KMS-11 (cell line): ENCODE measurements at regions not wholly inside any gene's neighbourhood (a gene's known extent, or its start where the extent isn't known, plus 50 kb on each side); places are given as distances from the start of the nearest gene placed in this dataset.

ENCODE experiments used
- H2AFZ ChIP-seq: fragments of 200-600 bp; sonication (generic); 2 replicates; pipeline ENCODE4 v1.6.1; 2016; ENCODE audit warnings: antibody characterized with exemption, mixed run types, low read depth
- H3K27ac ChIP-seq: fragments of 200-600 bp; sonication (generic); 2 replicates; pipeline ENCODE4 v1.6.1; 2016; ENCODE audit warnings: mild to moderate bottlenecking, mixed run types
- H3K27me3 ChIP-seq: fragments of 200-600 bp; sonication (generic); 2 replicates; pipeline ENCODE4 v1.6.1; 2017; ENCODE audit warnings: mild to moderate bottlenecking, low read depth, mixed run types, moderate library complexity; ENCODE audit not compliant: insufficient read depth
- H3K36me3 ChIP-seq: fragments of 200-600 bp; sonication (generic); 2 replicates; pipeline ENCODE4 v1.6.1; 2017; ENCODE audit warnings: mild to moderate bottlenecking, mixed run types; ENCODE audit not compliant: insufficient read depth
- H3K4me1 ChIP-seq: fragments of 200-600 bp; sonication (generic); 2 replicates; pipeline ENCODE4 v1.6.1; 2016; ENCODE audit warnings: mild to moderate bottlenecking, low read depth, mixed run types; ENCODE audit not compliant: poor library complexity, severe bottlenecking
- H3K4me2 ChIP-seq: fragments of 200-600 bp; sonication (generic); 2 replicates; pipeline ENCODE4 v1.7.0; 2016; ENCODE audit warnings: mild to moderate bottlenecking, mixed run types
- H3K4me3 ChIP-seq: fragments of 200-600 bp; sonication (generic); IDR thresholded peaks from 2 replicates; pipeline ENCODE4 v1.6.1; 2017; ENCODE audit warnings: low read depth, low read length, mixed read lengths; ENCODE audit not compliant: insufficient read depth
- H3K79me2 ChIP-seq: fragments of 200-600 bp; sonication (generic); 2 replicates; pipeline ENCODE4 v1.6.1; 2016; ENCODE audit warnings: low read depth, mixed run types; ENCODE audit not compliant: insufficient read depth
- H3K9ac ChIP-seq: fragments of 200-600 bp; sonication (generic); 2 replicates; pipeline ENCODE4 v1.6.1; 2016; ENCODE audit warnings: mild to moderate bottlenecking, mixed run types
- H4K20me1 ChIP-seq: fragments of 200-600 bp; sonication (generic); 2 replicates; pipeline ENCODE4 v1.6.1; 2016; ENCODE audit warnings: mild to moderate bottlenecking, mixed run types; ENCODE audit not compliant: insufficient read depth
- TF ChIP-seq, protein P1 (sequence below): fragments of 200-600 bp; sonication (generic); conservative IDR thresholded peaks from 2 replicates; pipeline ENCODE4 v1.6.1; 2017; ENCODE audit warnings: low read depth, mild to moderate bottlenecking, antibody characterized with exemption, low read length, moderate library complexity, mixed read lengths

DNA sequence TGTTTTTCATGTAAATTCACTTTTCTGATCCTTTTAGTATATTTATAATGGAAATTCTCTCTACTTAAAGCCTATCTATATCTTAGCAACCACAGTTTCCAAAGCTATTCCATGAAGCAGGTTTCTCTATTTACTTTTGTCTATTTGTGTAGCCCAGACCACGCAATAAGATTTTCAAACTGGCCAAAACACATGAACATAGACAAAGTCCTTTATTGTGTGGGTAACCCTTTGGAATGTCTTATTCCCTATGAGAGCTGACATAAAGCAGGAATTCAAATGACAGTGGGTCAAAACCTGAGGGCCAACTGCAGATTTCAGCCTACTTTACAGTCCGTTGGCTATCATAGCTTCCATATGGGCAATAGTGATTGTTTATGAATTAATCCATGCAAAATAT, 252.6 kb downstream of the LTN1 start:
- Histone ChIP-seq H2AFZ (no peak overlapping the region), H3K79me2 (no peaks in the 10 kb centered on the region), H3K27ac (no peak overlapping the region), H3K36me3 (no peaks in the 10 kb centered on the region), H3K9ac (no peak overlapping the region), H3K27me3 (no peaks in the 10 kb centered on the region), H3K4me2 (no peak overlapping the region), H3K4me1 (peaks cover 17% of the 10 kb centered on the region), H3K4me3 (no peak overlapping the region), H4K20me1 (no peaks in the 10 kb centered on the region)
- TF ChIP-seq, protein P1, sequence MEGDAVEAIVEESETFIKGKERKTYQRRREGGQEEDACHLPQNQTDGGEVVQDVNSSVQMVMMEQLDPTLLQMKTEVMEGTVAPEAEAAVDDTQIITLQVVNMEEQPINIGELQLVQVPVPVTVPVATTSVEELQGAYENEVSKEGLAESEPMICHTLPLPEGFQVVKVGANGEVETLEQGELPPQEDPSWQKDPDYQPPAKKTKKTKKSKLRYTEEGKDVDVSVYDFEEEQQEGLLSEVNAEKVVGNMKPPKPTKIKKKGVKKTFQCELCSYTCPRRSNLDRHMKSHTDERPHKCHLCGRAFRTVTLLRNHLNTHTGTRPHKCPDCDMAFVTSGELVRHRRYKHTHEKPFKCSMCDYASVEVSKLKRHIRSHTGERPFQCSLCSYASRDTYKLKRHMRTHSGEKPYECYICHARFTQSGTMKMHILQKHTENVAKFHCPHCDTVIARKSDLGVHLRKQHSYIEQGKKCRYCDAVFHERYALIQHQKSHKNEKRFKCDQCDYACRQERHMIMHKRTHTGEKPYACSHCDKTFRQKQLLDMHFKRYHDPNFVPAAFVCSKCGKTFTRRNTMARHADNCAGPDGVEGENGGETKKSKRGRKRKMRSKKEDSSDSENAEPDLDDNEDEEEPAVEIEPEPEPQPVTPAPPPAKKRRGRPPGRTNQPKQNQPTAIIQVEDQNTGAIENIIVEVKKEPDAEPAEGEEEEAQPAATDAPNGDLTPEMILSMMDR = no peak

DNA sequence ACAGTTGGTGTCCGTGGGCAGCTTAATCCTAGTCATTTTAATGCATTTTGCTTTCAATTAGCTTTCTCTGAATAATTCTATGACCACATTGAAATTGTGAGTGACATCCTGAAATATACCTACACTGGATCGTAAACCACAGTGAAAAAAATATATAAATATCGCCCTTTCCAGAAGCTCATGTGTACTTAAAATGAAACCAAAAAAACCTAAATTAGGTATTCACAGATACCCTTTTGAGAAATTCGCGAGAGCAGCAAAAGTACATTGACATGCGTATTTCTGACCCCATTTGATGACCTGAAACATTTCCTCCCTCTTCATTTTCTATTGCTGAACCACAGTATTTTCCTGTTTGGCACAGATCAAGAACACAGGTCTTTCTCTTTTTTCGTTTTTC, 253.8 kb downstream of the LTN1 start:
- Histone ChIP-seq H3K27me3 (no peaks in the 10 kb centered on the region), H3K4me2 (peak overlapping the region; percentile 51), H4K20me1 (no peaks in the 10 kb centered on the region), H3K79me2 (no peaks in the 10 kb centered on the region), H3K9ac (no peak overlapping the region), H3K4me1 (peaks cover 14% of the 10 kb centered on the region), H3K4me3 (no peak overlapping the region), H2AFZ (peak overlapping the region; percentile 2), H3K27ac (no peak overlapping the region; the same call in 1 of the 2 replicates), H3K36me3 (no peaks in the 10 kb centered on the region)
- TF ChIP-seq, protein P1 = no peak

DNA sequence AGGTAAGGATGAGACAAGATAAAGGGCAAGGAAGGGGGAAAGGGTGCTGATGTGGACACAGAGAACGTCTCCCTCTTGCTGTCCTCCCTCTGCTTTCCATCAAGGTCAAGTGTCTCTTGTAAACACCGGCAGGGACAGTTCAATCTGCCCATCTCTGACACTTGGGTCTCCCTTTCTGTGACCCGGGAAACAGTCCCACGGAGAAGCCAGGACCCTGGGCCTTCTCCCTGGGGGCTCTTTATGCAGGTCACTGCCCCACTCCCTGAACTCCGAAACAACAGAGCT, 254.3 kb downstream of the LTN1 start:
- H3K4me1 ChIP-seq = peaks cover 14% of the 10 kb centered on the region
- TF ChIP-seq, protein P1 = no peak
- H3K27ac ChIP-seq = no peak overlapping the region
- no peaks in the 10 kb centered on the region for H3K27me3 ChIP-seq
- no peak overlapping the region for H3K4me2 ChIP-seq
- no peaks in the 10 kb centered on the region for H4K20me1 ChIP-seq
- no peaks in the 10 kb centered on the region for H3K36me3 ChIP-seq
- H3K79me2 ChIP-seq = no peaks in the 10 kb centered on the region
- no peak overlapping the region for H3K4me3 ChIP-seq
- H2AFZ ChIP-seq = no peak overlapping the region; the same call in 1 of the 2 replicates
- H3K9ac ChIP-seq = no peak overlapping the region

DNA sequence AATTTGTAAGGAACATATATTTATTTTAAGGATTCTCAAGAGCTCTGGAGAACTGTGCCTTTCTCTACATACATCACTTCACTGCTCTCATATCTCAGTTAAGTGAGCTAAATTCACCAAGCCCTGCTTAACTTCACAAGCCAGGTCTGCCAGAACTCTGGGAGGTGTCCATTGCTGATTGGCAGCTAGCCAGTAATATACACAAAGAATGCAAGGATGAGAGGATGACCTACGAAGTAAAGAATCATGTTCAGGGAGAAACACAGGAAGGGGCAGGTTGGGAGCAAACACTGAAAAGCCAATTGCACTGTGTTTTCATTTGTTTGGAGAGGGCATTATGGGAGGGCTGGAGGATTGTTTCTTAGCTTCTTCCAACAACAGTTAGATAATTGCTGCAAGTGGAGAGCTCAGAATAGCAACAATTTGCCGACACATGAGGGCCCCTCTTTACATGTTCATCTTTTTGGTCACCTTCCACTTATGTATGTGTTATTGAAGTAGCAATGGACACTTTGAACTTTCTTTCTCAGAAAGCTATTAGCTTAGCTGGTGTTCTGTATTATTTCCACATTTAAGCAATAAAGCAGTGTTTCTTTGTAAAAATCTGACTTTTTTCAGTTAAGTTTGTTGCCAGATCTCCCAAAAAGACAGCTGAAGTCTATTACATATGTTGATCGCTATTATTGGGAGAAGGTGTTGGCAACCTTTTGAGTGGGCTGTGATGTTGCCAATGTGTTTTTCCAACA, 254.8 kb downstream of the LTN1 start:
- TF ChIP-seq, protein P1 = no peak
- Histone ChIP-seq H3K4me2 (no peak overlapping the region), H3K4me3 (no peak overlapping the region), H3K27me3 (no peaks in the 10 kb centered on the region), H3K4me1 (peaks cover 14% of the 10 kb centered on the region), H3K79me2 (no peaks in the 10 kb centered on the region), H2AFZ (no peak overlapping the region), H3K9ac (no peak overlapping the region), H3K36me3 (no peaks in the 10 kb centered on the region), H3K27ac (no peak overlapping the region), H4K20me1 (no peaks in the 10 kb centered on the region)
